H1 (cell line): ENCODE measurements at regions not wholly inside any gene's neighbourhood (a gene's known extent, or its start where the extent isn't known, plus 50 kb on each side); places are given as distances from the start of the nearest gene placed in this dataset.

Source experiments
- CTCF ChIA-PET: fragments of 300-600 bp; sonication (Branson Sonifier 250); formaldehyde crosslinking; loops from one replicate; lab custom pipeline; 2021; ENCODE audit not compliant: partially characterized antibody; lab: Charles Lee
- POLR2A ChIA-PET: fragments of 300-600 bp; sonication (Branson Sonifier 250); formaldehyde crosslinking; loops from one replicate; lab custom pipeline; 2021; ENCODE audit warnings: inconsistent platforms; ENCODE audit not compliant: partially characterized antibody; lab: Charles Lee
- DNase-seq, 2 experiments: peaks; one replicate each; pipeline versions ENCODE4 v3.0.0 to v3.0.0-alpha.2; 2010 to 2022; ENCODE audit warnings: low spot score in 2 of 2, low read depth in 1 of 2, mixed read lengths in 1 of 2
- FAIRE-seq: peaks from 2 replicates; lab custom pipeline; 2011; peaks lifted over from hg19 to GRCh38; lab: Jason Lieb, UNC
- H2AFZ ChIP-seq: 2 replicates; pipeline ENCODE4 v1.8.1; 2012; ENCODE audit warnings: low read length, inconsistent platforms
- H2AK5ac ChIP-seq: 2 replicates; pipeline ENCODE4 v1.6.1; 2013; ENCODE audit warnings: low read depth, low read length
- H2BK120ac ChIP-seq: replicated peaks from 2 replicates; pipeline ENCODE3; 2013; ENCODE audit warnings: low read depth, low read length, inconsistent platforms
- H2BK12ac ChIP-seq: 2 replicates; pipeline ENCODE4 v1.6.1; 2013; ENCODE audit warnings: low read depth, low read length
- H2BK15ac ChIP-seq: 2 replicates; pipeline ENCODE4 v1.6.1; 2013; ENCODE audit warnings: low read length
- H2BK20ac ChIP-seq: 2 replicates; pipeline ENCODE4 v1.6.1; 2013; ENCODE audit warnings: low read length
- H2BK5ac ChIP-seq: 2 replicates; pipeline ENCODE4 v1.6.1; 2013; ENCODE audit warnings: low read depth, low read length
- H3K14ac ChIP-seq: 2 replicates; pipeline ENCODE4 v1.6.1; 2013; ENCODE audit warnings: inconsistent platforms; ENCODE audit not compliant: insufficient read length
- H3K18ac ChIP-seq: 2 replicates; pipeline ENCODE4 v1.6.1; 2013; ENCODE audit warnings: low read length; ENCODE audit errors: extremely low read depth
- H3K23ac ChIP-seq: 2 replicates; pipeline ENCODE4 v1.6.1; 2013; ENCODE audit warnings: inconsistent platforms; ENCODE audit not compliant: insufficient read length
- H3K23me2 ChIP-seq: 2 replicates; pipeline ENCODE4 v1.6.1; 2013; ENCODE audit warnings: low read depth, low read length
- H3K27ac ChIP-seq: 2 replicates; pipeline ENCODE4 v1.6.1; 2011; ENCODE audit warnings: low read depth, low read length, inconsistent platforms
- H3K27me3 ChIP-seq, 4 experiments: replicated peaks in 1 of 4; 1 replicate in 1 of 4; 2 replicates in 3 of 4; pipeline versions ENCODE4 v1.6.1 to v1.8.1; 2011 to 2013; ENCODE audit warnings: low read length in 3 of 4, mild to moderate bottlenecking in 3 of 4, inconsistent platforms in 2 of 4, mixed read lengths in 2 of 4, moderate library complexity in 1 of 4; ENCODE audit not compliant: control insufficient read depth in 3 of 4, insufficient read depth in 3 of 4; ENCODE audit errors: extremely low read depth in 1 of 4
- H3K36me3 ChIP-seq, 4 experiments: 2 replicates each; pipeline versions ENCODE4 v1.6.1 to v1.8.1; 2011 to 2013; ENCODE audit warnings: mild to moderate bottlenecking in 4 of 4, low read length in 3 of 4, moderate library complexity in 2 of 4, control low read depth in 1 of 4, inconsistent platforms in 1 of 4; ENCODE audit not compliant: insufficient read depth in 4 of 4, control insufficient read depth in 2 of 4
- H3K4ac ChIP-seq: replicated peaks from 2 replicates; pipeline ENCODE3; 2013; ENCODE audit warnings: low read length, low read depth, mixed read lengths, inconsistent platforms; ENCODE audit not compliant: insufficient read length
- H3K4me1 ChIP-seq, 4 experiments: replicated peaks in 1 of 4; 1 replicate in 1 of 4; 2 replicates in 3 of 4; pipeline versions ENCODE4 v1.6.1 to v1.8.1; 2011 to 2013; ENCODE audit warnings: low read length in 3 of 4, inconsistent platforms in 2 of 4, mixed read lengths in 1 of 4; ENCODE audit not compliant: insufficient read depth in 4 of 4, control insufficient read depth in 3 of 4
- H3K4me2 ChIP-seq, 2 experiments: 2 replicates each; pipeline versions ENCODE4 v1.6.1 to v1.8.1; 2011 to 2013; ENCODE audit warnings: low read depth in 2 of 2, low read length in 2 of 2, control low read depth in 1 of 2, inconsistent platforms in 1 of 2, mild to moderate bottlenecking in 1 of 2; ENCODE audit not compliant: insufficient read depth in 1 of 2
- H3K4me3 ChIP-seq, 4 experiments: fragments of 200-600, 300-600 bp in 1 of 4; sonication (generic), shearing (Covaris generic), sonication (Bioruptor Twin) in 1 of 4; 2 replicates each; pipeline versions ENCODE4 v1.5.1 to v1.8.1; 2011 to 2016; ENCODE audit warnings: low read length in 4 of 4, low read depth in 3 of 4, control low read depth in 2 of 4, inconsistent platforms in 2 of 4, mild to moderate bottlenecking in 2 of 4, mixed read lengths in 1 of 4, moderate library complexity in 1 of 4; ENCODE audit not compliant: insufficient read depth in 2 of 4; ENCODE audit errors: extremely low read depth in 1 of 4
- H3K56ac ChIP-seq: replicated peaks from 2 replicates; pipeline ENCODE3; 2013; ENCODE audit warnings: low read depth, mild to moderate bottlenecking, mixed read lengths, low read length, inconsistent platforms; ENCODE audit not compliant: insufficient read length
- H3K79me1 ChIP-seq: 2 replicates; pipeline ENCODE4 v1.6.1; 2013; ENCODE audit warnings: low read depth, low read length, control low read depth
- H3K79me2 ChIP-seq, 2 experiments: 2 replicates each; pipeline versions ENCODE4 v1.6.1 to v1.8.1; 2012 to 2013; ENCODE audit warnings: low read length in 2 of 2, mild to moderate bottlenecking in 2 of 2, inconsistent platforms in 1 of 2; ENCODE audit not compliant: insufficient read depth in 2 of 2, control insufficient read depth in 1 of 2
- H3K9ac ChIP-seq, 4 experiments: replicated peaks in 1 of 4; 1 replicate in 1 of 4; 2 replicates in 3 of 4; pipeline versions ENCODE4 v1.6.1 to v1.8.1; 2011 to 2013; ENCODE audit warnings: low read depth in 3 of 4, low read length in 3 of 4, control low read depth in 2 of 4, mild to moderate bottlenecking in 2 of 4, moderate library complexity in 2 of 4, inconsistent platforms in 1 of 4; ENCODE audit errors: extremely low read depth in 1 of 4
- H3K9me3 ChIP-seq, 2 experiments: 2 replicates each; pipeline versions ENCODE4 v1.6.1 to v1.8.1; 2012 to 2013; ENCODE audit warnings: mild to moderate bottlenecking in 2 of 2, moderate library complexity in 2 of 2, control low read depth in 1 of 2, inconsistent platforms in 1 of 2, low read depth in 1 of 2, low read length in 1 of 2, mixed read lengths in 1 of 2; ENCODE audit not compliant: insufficient read depth in 2 of 2
- H4K20me1 ChIP-seq, 2 experiments: replicated peaks in 1 of 2; 2 replicates each; pipeline versions ENCODE3 to v1.8.1; 2011 to 2013; ENCODE audit warnings: inconsistent platforms in 2 of 2, low read length in 2 of 2, mild to moderate bottlenecking in 1 of 2; ENCODE audit not compliant: insufficient read depth in 2 of 2, control insufficient read depth in 1 of 2
- H4K5ac ChIP-seq: 2 replicates; pipeline ENCODE4 v1.6.1; 2013; ENCODE audit warnings: low read length, low read depth, mixed read lengths, inconsistent platforms; ENCODE audit not compliant: insufficient read length
- H4K8ac ChIP-seq: 2 replicates; pipeline ENCODE4 v1.8.0; 2013; ENCODE audit warnings: mild to moderate bottlenecking, moderate library complexity, low read length, inconsistent platforms; ENCODE audit not compliant: insufficient read depth; ENCODE audit errors: extremely low read depth
- H4K91ac ChIP-seq: replicated peaks from 2 replicates; pipeline ENCODE3; 2013; ENCODE audit warnings: low read length, mixed read lengths, inconsistent platforms; ENCODE audit not compliant: insufficient read length
- ATF3 ChIP-seq: IDR thresholded peaks from 2 replicates; pipeline ENCODE4 v1.6.1; 2011; ENCODE audit warnings: low read depth, mild to moderate bottlenecking, low read length; ENCODE audit not compliant: insufficient read depth
- BACH1 ChIP-seq: IDR thresholded peaks from 2 replicates; pipeline ENCODE4 v1.6.1; 2012; ENCODE audit warnings: low read length, improper control_type of control experiment
- MAFK ChIP-seq: IDR thresholded peaks from 2 replicates; pipeline ENCODE4 v1.6.1; 2012; ENCODE audit warnings: low read depth, mild to moderate bottlenecking, improper control_type of control experiment, low read length
- NRF1 ChIP-seq: IDR thresholded peaks from 2 replicates; pipeline ENCODE4 v1.6.1; 2011; ENCODE audit warnings: mild to moderate bottlenecking, low read depth, low read length, improper control_type of control experiment
- PHF8 ChIP-seq: fragments of 200-600 bp; sonication (generic); conservative IDR thresholded peaks from 2 replicates; pipeline ENCODE4 v1.7.1; 2012; ENCODE audit warnings: low read depth, mild to moderate bottlenecking, inconsistent platforms, low read length, moderate library complexity
- SIRT6 ChIP-seq: IDR thresholded peaks from one replicate; pipeline ENCODE4 v1.7.1; 2012; ENCODE audit warnings: low read length, inconsistent platforms
- TF ChIP-seq, protein P1 (sequence below): IDR thresholded peaks from 2 replicates; pipeline ENCODE4 v1.6.1; 2012; ENCODE audit warnings: inconsistent platforms

GRCh38 chr13:108409730-108410129, 140.2 kb downstream of the TNFSF13B start:
- Histone ChIP-seq H2BK5ac (no peak overlapping the region), H2BK15ac (no peak overlapping the region), H3K4ac (no peak overlapping the region), H3K36me3 (no peaks in the 10 kb centered on the region), H3K18ac (no peak overlapping the region), H3K23me2 (no peaks in the 10 kb centered on the region), H3K4me2 (no peak overlapping the region), H2BK120ac (no peak overlapping the region), H2AK5ac (no peak overlapping the region), H3K27me3 (no peaks in the 10 kb centered on the region), H3K23ac (no peak overlapping the region), H4K91ac (no peak overlapping the region), H4K8ac (no peak overlapping the region), H3K79me1 (no peaks in the 10 kb centered on the region), H4K5ac (no peak overlapping the region), H2BK20ac (no peak overlapping the region), H3K27ac (no peak overlapping the region), H3K79me2 (no peaks in the 10 kb centered on the region), H3K56ac (no peak overlapping the region), H3K4me3 (no peak overlapping the region), H3K14ac (no peak overlapping the region), H3K9ac (no peak overlapping the region), H3K9me3 (no peaks in the 10 kb centered on the region), H2BK12ac (no peak overlapping the region), H3K4me1 (no peaks in the 10 kb centered on the region), H4K20me1 (no peaks in the 10 kb centered on the region), H2AFZ (no peak overlapping the region)
- FAIRE-seq: no peak
- ChIA-PET CTCF (interaction anchor here (0.7 kb wide), 2 partner anchors 168 to 486 kb away, joined by 3 to 4 read pairs; no protein-coding TSS in a partner anchor), POLR2A (no interaction called here)
- no peak for TF ChIP-seq BACH1
- TF ChIP-seq, protein P1, sequence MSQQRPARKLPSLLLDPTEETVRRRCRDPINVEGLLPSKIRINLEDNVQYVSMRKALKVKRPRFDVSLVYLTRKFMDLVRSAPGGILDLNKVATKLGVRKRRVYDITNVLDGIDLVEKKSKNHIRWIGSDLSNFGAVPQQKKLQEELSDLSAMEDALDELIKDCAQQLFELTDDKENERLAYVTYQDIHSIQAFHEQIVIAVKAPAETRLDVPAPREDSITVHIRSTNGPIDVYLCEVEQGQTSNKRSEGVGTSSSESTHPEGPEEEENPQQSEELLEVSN: no peak
- no peak for TF ChIP-seq MAFK
- no peak for TF ChIP-seq SIRT6
- no peak for TF ChIP-seq ATF3
- no peak for TF ChIP-seq PHF8
- TF ChIP-seq NRF1: no peak
- DNase-seq: no peak
